ENCODE measurements at regions not wholly inside any gene's neighbourhood (a gene's known extent, or its start where the extent isn't known, plus 50 kb on each side); places are given as distances from the start of the nearest gene placed in this dataset.

GRCh38 chr10:32153252-32153651, 97.0 kb upstream of the KIF5B start:
- TF ChIP-seq POLR2A (IDR thresholded peaks at IDR 0.05) (no peak), CTCF (IDR thresholded peaks at IDR 0.05) (no peak)
